PFSK-1 (cell line): ENCODE measurements at regions not wholly inside any gene's neighbourhood (a gene's known extent, or its start where the extent isn't known, plus 50 kb on each side); places are given as distances from the start of the nearest gene placed in this dataset.

Source experiments
- FOXP2 ChIP-seq: optimal IDR thresholded peaks from 2 replicates; pipeline ENCODE3; 2011; ENCODE audit warnings: borderline replicate concordance, control low read depth, inconsistent platforms; ENCODE audit not compliant: insufficient read depth; ENCODE audit errors: extremely low read length, extremely low read depth
- POLR2AphosphoS5 ChIP-seq: IDR thresholded peaks from 2 replicates; pipeline ENCODE4 v1.6.1; 2012; ENCODE audit warnings: low read depth, mild to moderate bottlenecking, control low read depth, low read length, moderate library complexity
- SIN3A ChIP-seq: IDR thresholded peaks from 2 replicates; pipeline ENCODE4 v1.6.1; 2012; ENCODE audit warnings: mild to moderate bottlenecking, low read length, moderate library complexity, borderline replicate concordance; ENCODE audit not compliant: insufficient read depth
- TAF1 ChIP-seq: IDR thresholded peaks from 2 replicates; pipeline ENCODE4 v1.6.1; 2012; ENCODE audit warnings: low read length, control low read depth, borderline replicate concordance; ENCODE audit not compliant: insufficient read depth
- TF ChIP-seq, protein P1 (sequence below), 2 experiments: IDR thresholded peaks; 2 replicates each; pipeline versions ENCODE4 v1.6.1 to v1.8.0; 2011 to 2012; ENCODE audit warnings: low read depth in 2 of 2, low read length in 2 of 2, control low read depth in 1 of 2, inconsistent platforms in 1 of 2, mild to moderate bottlenecking in 1 of 2, moderate library complexity in 1 of 2; ENCODE audit not compliant: insufficient read depth in 1 of 2

DNA sequence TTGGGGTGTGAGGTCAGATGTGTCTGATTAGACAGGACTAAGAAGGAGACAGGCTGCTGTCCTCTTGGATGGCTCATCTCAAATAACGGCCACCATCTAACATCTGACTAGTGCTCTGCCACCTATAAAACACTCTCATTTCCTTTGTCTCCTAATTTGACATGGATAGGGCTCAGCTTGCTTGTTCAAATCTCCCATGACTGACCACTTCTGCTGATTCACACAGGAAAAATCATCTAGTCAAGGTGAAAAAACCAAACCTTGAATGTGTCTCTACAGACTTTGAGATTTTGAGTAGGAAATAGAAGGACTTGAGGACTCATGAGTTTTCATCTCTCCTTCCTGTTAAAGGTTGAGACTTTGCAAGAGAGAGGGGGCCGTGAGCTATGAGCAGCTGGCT is 150.6 kb downstream of the IER5 start:
- no peak for TF ChIP-seq POLR2AphosphoS5
- TF ChIP-seq, protein P1, sequence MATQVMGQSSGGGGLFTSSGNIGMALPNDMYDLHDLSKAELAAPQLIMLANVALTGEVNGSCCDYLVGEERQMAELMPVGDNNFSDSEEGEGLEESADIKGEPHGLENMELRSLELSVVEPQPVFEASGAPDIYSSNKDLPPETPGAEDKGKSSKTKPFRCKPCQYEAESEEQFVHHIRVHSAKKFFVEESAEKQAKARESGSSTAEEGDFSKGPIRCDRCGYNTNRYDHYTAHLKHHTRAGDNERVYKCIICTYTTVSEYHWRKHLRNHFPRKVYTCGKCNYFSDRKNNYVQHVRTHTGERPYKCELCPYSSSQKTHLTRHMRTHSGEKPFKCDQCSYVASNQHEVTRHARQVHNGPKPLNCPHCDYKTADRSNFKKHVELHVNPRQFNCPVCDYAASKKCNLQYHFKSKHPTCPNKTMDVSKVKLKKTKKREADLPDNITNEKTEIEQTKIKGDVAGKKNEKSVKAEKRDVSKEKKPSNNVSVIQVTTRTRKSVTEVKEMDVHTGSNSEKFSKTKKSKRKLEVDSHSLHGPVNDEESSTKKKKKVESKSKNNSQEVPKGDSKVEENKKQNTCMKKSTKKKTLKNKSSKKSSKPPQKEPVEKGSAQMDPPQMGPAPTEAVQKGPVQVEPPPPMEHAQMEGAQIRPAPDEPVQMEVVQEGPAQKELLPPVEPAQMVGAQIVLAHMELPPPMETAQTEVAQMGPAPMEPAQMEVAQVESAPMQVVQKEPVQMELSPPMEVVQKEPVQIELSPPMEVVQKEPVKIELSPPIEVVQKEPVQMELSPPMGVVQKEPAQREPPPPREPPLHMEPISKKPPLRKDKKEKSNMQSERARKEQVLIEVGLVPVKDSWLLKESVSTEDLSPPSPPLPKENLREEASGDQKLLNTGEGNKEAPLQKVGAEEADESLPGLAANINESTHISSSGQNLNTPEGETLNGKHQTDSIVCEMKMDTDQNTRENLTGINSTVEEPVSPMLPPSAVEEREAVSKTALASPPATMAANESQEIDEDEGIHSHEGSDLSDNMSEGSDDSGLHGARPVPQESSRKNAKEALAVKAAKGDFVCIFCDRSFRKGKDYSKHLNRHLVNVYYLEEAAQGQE (IDR thresholded peaks at IDR 0.05; ENCODE audit: insufficient read depth in 1 of 2, low read depth in 2 of 2, low read length in 2 of 2), result no peak
- TF ChIP-seq TAF1, result no peak
- no peak for TF ChIP-seq SIN3A
- no peak for TF ChIP-seq FOXP2
